H1 (cell line): ENCODE measurements at regions not wholly inside any gene's neighbourhood (a gene's known extent, or its start where the extent isn't known, plus 50 kb on each side); places are given as distances from the start of the nearest gene placed in this dataset.

ENCODE experiments used
- CEBPB ChIP-seq: IDR thresholded peaks from 2 replicates; pipeline ENCODE4 v1.6.1; 2012; ENCODE audit warnings: low read depth, low read length
- CTCF ChIP-seq, 3 experiments: IDR thresholded peaks; 1 replicate in 2 of 3; 2 replicates in 1 of 3; pipeline versions ENCODE4 v1.5.1 to v1.6.1; 2011; ENCODE audit warnings: low read length in 3 of 3, mild to moderate bottlenecking in 3 of 3, inconsistent platforms in 2 of 3, low read depth in 1 of 3, moderate library complexity in 1 of 3; ENCODE audit not compliant: insufficient read depth in 1 of 3; ENCODE audit errors: control extremely low read depth in 1 of 3
- MAX ChIP-seq: IDR thresholded peaks from 2 replicates; pipeline ENCODE4 v1.6.1; 2012; ENCODE audit warnings: inconsistent platforms
- POLR2A ChIP-seq, 2 experiments: IDR thresholded peaks; 1 replicate in 1 of 2; 2 replicates in 1 of 2; pipeline ENCODE4 v1.6.1; 2011; ENCODE audit warnings: low read depth in 2 of 2, low read length in 2 of 2, mild to moderate bottlenecking in 2 of 2; ENCODE audit errors: control extremely low read depth in 1 of 2
- SIN3A ChIP-seq, 2 experiments: IDR thresholded peaks in 1 of 2; conservative IDR thresholded peaks in 1 of 2; 2 replicates each; pipeline ENCODE4 v1.6.1; 2011 to 2012; ENCODE audit warnings: low read length in 2 of 2, improper control_type of control experiment in 1 of 2, low read depth in 1 of 2, mild to moderate bottlenecking in 1 of 2

GRCh38 chr4:79206660-79207059, 119.2 kb downstream of the NAA11 start:
- TF ChIP-seq CEBPB (no peak), MAX (no peak), POLR2A (IDR thresholded peaks at IDR 0.05; ENCODE audit: control extremely low read depth in 1 of 2, low read depth in 2 of 2, low read length in 2 of 2) (no peak), CTCF (IDR thresholded peaks at IDR 0.05; ENCODE audit: control extremely low read depth in 1 of 3, insufficient read depth in 1 of 3, low read depth in 1 of 3, low read length in 3 of 3) (no peak), SIN3A (conservative IDR thresholded peaks at IDR 0.05 in 1 of 2, IDR thresholded peaks at IDR 0.05 in 1 of 2; ENCODE audit: low read depth in 1 of 2, low read length in 2 of 2) (no peak)
